CD4-positive, alpha-beta T cell treated with Interleukin-17A for 4 hours (primary cell): ENCODE measurements at regions not wholly inside any gene's neighbourhood (a gene's known extent, or its start where the extent isn't known, plus 50 kb on each side); places are given as distances from the start of the nearest gene placed in this dataset.
"Not testable (repeated sequence)": the region's sequence is repeated elsewhere in the genome, so short reads cannot be mapped to it uniquely, and the experiment has no call there.

Experiments
- DNase-seq: peaks from one replicate; pipeline ENCODE4 v3.0.0-alpha.2; 2020; ENCODE audit warnings: mixed read lengths

DNA sequence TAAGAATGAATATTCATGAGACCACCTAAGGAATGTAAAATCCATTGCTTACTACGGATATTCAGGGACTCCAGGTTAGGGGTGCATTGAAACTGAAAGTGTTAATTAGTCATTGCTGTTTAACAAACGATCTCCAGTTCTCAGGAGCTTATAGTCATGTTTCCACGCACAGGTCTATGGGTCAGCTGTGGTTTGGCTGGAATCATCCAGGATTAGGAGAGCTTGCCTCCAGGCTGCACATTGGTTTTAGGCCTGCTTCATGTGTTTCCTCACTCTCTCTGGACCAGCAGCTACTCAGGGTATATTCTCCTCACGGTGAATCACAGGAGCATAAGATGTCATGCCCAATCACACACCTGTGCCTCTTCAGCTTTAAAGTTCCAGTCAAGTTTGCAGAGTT, 98.9 kb downstream of the ATXN3L start:
- DNase-seq = no peak

DNA sequence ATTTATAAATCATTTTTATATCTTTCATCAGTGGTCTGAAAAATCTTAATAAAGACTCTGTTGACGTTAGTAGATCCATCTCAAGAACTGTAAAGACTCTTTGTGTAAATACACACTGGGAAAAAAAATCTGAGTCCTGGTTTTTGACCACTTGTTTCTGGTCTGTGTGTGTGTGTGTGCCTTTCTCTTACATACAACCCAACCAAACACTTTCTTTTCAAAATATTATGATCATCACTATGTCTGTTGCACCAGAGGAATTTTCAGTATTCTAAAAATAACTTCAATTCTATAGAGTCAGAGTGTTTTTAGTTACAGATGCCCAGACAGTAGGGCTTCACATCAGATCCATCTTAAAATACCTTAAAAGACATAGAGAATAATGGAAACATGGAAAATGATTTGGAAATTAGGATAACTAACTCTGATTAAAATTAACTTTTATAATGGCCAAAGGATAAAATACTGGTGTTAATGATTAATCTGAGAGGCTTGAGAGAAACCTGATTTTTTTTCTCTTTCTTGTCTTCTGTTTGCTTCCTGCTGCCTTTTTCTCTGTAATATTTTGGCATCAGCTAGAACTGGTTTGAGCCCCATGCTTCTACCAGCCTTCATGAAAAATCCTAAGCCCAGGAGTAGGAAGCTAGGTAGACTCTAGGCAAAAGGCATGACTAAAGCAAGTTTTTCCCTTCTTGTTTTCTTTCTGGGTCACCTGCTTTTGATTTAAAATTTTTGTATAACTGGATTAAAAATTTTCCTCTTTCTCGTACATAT, 99.7 kb downstream of the ATXN3L start:
- no peak for DNase-seq

DNA sequence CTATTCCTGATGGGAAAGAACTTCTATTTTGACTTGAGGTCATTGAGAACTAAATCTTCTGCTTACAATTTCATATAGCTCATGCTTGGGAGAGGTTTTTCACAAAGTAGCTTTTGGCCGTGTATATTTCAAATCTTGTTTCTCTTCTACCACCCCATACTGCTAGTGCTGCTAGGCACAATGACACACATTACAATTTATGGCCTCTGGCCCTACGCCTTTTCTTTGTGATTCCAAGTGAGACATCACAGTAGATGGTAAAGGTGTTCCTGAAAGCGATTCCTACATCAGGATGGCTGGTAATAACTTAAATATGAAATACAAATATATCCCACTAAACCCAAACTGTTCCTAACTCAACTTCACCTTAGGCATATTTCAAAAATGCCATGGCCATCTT, 101.1 kb downstream of the ATXN3L start:
- DNase-seq = no peak

DNA sequence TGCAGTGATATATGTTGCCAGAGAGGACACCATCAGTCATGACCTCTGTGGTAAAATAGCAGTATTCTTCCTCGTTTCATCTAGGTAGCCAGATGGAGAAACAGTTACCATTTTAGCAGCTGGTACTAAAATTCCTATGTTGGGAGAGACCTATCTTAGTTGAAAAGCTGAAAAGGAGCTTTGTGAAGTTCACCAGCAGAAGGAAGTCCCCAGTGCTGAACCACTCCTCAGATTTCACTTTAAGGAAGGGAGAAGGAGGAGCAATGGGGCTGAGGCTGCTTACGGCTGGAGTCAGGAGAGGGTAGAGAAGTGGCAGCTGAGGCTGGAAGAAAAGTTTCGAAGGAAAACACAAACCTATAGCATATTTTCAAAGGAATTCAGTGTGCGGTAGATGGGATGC, 103.7 kb downstream of the ATXN3L start:
- DNase-seq = no peak

DNA sequence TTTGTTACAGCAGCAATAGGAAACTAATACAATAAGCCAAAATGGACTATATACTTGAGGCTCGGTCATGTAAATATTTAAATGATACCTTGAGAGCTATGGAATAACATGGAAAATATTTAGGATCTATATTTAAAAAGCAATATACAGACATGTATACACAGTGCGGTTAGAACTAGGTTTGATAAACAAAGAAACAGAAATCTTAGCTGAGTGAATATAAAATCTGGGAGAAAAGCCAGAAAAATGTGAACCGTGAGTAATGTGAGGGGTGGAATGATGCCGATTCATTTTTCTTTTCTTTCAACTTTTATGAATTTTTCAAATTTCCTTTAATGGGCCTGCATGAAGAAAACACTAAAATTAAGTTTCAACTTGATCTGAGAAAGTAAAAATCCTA, 104.1 kb downstream of the ATXN3L start:
- no peak for DNase-seq

DNA sequence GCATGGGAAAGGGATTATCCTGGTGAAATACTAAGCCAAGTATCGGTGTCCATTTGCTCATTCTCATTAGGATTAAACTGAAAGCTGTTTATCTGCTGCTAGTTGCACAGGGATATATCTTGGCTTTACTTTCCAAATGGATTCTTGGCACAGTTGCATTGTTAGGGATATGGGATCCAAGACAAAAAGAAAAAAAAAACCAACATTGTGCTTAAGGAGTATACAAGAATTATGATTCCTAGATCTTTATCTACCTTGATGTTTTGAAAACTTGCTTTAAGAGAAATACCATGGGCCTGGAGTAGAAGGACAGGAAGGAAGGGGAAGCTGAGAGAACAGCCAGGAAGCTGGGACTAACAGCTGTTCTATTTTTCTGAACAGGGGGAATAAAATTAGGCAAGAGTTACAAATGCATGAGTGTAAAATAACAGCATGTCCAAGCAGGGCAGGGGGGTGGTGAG, 107.6 kb downstream of the ATXN3L start:
- no peak for DNase-seq

DNA sequence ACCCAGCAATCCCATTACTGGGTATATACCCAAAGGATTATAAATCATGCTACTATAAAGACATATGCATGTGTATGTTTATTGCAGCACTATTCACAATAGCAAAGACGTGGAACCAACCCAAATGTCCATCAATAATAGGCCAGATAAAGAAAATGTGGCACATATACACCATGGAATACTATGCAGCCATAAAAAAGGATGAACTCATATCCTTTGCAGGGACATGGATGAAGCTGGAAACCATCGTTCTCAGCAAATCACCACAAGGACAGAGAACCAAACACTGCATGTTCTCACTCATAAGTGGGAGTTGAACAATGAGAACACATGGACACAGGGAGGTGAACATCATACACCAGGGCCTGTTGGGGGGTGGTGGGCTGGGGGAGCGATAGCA, 109.7 kb downstream of the ATXN3L start:
- not testable (repeated sequence) for DNase-seq

DNA sequence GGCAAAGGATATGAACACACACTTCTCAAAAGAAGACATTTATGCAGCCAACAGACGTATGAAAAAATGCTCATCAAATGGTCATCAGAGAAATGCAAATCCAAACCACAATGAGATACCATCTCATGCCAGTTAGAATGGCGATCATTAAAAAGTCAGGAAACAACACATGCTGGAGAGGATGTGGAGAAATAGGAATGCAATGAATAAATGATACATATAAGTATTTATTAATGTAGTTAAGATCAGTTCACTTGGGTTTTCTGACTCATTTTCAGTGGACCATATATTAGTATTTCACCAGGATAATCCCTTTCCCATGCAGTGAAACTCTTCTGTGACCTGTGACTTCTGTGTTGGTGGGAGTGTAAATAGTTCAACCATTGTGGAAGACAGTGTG, 110.1 kb downstream of the ATXN3L start:
- DNase-seq = not testable (repeated sequence)

DNA sequence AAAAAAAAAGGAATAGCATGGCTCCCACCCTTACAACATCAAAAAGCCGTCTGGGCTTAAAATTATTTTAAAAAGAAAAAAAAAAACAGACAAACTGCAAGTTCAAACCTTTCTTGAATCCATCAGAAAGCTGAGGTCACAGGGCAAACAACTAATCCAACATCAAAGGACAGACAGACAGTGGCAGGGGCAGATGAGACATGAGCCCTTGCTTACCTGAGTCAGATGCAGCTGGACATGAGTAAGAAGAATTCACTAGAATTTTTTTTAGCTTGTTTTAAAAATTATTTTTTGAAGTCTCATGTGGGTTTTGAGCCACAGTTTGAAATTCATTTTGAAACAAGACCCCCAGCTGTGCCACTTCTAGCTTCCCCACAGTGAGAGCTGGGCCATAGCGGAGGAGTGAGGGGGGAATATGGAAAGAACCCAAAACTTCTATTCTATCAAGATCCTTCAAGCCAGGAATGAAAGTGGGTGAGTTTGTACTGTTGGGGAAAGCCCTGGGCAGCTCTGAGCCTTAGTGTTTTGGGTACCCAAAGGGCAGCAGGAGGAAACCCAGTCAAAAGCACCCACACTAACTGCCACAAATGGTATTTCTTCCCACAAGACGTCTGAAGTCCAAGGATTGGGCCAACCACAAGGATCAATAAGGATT, 111.4 kb downstream of the ATXN3L start:
- no peak for DNase-seq

DNA sequence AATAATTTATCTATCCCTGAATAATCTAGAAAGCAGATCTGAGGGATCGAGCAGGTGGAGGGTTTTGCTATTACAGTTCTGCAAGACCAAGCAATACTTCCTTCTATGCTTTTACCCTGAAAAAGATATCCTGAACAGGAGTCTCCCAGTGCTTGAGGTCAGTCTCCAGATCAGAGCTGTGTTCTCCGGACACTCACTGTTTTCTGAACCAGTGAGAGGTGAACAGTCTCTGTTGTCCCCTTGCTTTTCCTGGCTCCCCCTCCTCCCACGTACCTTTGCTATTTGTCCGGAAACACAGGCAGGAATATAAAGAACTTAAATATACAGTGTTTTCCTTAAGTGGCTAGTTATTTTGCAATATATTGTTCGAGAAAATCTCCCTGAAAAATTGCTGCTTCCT, 116.6 kb downstream of the ATXN3L start:
- DNase-seq = no peak

DNA sequence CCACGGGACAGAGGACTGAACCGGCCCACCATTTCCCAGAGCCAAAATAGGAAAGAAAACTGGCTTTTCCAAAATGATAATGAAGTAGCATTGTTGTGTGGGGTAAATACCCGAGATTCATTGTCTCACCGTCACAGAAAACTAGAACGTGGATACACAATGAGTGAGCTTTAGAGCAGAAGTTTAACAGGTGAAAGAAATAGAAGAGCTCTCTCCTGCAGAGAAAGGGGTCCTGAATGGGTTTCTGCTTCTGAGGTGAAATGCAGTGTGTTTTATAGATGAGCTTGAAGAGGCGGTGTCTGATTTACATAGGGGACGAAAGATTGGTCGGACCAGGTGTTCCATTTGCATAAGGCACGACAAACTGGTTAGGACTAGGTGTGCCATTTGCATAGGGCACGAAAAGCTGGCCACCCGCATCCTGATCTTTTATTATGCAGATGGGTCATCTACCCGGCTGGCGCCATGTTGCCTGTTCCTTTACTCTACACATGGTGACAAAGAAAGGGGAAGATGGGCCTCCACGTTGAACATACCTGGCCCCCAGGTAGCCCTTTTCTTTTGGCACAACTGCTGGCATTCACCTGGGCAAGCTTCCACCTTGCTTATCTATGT, 118.1 kb downstream of the ATXN3L start:
- DNase-seq = no peak

DNA sequence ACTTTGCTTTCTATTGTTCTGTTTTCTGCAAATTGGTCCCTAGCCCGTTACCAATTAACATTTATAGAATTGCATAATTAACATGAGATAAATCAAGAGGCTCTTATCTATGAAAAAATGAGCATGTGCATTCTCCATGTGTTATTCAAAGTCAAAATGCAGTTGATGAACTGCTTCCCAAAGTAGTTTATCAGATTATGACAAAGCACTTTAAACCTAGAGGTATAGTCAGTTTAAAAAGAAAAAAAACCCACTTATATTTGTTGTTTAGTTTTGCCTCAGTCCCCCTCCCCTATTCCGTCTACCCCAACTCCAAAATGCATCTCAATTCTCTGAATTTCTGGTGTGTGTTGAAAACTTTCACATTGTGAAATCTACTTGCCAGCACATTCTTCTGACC, 119.5 kb downstream of the ATXN3L start:
- DNase-seq = no peak

DNA sequence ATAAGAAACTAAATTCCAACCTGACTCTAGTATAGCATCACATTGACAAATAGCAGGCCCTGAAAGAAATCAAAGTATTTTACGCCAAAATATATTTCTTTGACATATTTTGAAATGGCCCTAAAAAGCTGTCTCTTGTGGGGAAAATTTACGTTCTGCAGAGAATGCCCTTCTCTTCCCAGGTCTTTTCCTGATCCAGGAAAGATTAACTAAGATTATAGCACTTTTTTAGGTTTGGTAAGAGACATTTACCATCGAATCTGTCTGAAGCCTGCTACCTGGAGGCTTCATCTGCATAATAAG, 121.1 kb downstream of the ATXN3L start:
- DNase-seq = no peak

DNA sequence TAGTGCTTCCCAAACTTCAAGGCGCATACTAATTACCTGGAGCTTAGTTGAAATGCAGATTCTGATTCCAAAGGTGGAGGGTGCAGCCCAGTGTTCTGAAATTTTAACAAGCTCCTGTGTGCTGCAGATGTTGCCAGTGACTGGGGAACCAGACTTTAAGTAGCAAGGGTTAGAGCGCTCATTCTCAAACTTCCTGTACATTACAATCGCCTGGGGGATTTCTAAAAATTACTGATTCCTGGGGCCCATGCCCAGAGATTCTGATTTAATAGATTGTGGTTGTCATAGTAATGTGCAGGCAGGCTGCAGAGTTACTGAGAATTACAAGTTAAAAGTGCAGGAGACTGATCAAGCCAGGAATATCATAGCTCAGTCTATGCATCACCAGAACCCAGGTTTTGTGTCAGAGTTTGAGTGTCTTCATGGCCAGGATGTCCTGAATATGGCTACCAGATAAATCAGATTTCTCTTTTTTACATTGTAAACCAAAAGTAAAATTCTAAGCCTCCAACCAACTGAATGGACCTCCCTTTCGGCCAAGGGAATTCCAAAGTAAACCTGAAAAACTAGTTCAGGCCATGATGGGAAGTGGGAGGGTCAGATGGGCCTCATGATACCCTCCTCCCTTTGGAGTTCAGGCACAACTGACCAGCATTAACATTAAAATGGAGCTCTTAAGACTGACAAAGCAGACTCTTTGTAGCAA, 121.6 kb downstream of the ATXN3L start:
- no peak for DNase-seq

DNA sequence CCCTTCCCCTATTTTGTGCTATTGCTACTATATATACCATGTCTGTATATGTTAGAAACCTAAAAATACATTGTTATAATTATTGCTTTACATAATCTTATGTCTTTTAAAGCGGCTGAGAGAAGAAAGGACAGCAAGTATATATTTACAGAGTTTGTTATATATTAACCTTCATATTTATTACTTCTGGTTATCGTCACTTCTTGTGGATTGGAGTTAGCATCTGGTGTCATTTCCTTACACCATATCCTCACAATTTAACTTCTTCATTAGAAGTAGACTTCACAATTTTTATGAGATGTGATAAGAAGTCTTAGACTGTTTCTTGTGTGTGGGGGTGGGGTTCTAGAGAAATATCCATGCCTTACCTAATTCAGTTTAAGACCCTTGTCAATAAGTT, 123.1 kb downstream of the ATXN3L start:
- no peak for DNase-seq

DNA sequence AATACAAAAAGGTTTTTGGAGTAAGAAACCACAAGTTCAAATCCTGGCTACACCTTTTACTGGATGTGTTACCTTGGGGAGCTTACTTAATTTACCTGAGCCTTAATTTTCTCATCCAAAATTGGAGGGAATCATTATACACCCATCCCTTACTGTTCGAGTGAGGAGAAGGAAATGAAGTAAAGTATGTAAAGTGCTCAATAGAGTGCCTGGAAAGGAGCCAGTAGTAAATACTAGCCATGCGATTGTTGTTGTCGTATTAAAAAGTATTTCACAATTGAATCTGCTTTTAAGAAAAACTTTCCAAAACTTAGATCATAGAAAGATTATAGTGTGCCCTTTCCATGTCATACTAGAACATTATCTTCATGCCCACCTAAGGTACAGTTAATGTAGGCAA, 124.5 kb downstream of the ATXN3L start:
- DNase-seq = no peak

DNA sequence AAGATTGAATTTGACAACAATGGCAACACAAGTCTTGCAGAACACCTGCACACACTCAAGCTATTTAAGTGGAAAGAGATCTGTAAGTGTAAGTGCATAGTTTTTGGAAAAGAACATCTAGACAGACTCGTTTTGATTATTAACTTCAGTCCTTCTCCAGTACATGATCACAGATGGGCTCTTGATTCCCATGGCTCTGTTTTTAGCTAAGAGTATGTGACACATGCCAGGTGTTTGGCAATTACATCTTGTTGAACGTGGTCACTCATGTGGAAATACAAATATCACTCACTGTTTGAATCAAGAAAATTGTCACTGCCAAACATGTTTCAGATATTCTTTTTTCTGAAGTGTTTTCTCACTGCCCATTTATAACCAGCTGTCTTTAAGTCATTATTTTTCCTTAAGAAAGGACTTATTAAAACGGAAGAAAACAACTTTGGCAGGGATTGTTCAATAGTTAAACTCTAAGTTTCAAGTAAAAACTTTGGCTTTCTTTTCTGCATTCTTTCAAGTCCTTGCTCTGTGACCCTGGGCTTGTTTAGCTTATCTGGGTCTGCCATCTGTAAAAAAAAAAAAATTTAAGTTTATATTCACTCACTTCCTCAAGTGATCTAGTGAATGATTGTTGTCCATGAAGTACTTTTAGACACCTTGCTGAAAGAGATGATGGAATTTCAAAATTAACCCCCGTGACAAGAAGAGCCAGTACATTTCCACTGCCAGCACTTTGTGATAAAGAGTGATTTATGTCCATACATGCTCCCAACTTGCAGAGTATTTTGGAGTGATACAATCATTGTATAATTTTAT, 125.4 kb downstream of the ATXN3L start:
- DNase-seq = no peak

DNA sequence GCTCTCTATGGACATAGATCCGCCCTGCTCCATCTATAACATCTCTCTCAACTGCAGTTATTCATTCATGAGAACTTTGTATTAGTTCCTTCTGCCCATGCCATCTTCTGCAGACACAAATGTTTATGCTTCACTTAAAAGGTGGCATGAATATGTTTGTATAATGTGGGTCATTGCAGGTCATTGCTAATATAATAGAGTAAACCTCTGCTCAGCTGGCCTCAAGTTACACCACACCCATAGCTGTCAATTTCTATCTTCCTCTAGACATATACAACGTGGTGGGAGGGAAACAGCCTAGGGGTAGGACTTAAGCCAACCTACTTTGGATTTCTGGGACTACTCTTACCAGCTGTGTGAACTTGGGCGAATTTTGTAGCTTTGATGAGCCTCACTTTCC, 129.8 kb downstream of the ATXN3L start:
- DNase-seq = no peak

DNA sequence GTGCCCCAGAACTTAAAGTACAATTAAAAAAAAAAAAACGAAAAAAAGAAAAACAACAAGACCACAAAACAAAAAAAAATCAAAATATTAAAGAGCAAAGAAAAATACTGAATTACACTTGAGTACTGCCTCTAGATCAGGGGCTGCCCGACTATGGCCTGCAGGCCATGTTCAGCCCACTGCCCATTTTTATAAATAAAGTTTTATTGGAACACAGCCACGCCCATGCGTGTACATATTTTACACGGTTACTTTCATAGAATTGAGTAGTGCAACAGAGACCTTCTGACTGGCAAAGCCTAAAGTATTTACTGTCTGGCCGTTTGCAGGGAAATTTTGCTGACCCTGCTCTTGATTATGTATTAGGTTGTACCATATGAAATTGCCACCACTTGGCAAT, 130.5 kb downstream of the ATXN3L start:
- no peak for DNase-seq

DNA sequence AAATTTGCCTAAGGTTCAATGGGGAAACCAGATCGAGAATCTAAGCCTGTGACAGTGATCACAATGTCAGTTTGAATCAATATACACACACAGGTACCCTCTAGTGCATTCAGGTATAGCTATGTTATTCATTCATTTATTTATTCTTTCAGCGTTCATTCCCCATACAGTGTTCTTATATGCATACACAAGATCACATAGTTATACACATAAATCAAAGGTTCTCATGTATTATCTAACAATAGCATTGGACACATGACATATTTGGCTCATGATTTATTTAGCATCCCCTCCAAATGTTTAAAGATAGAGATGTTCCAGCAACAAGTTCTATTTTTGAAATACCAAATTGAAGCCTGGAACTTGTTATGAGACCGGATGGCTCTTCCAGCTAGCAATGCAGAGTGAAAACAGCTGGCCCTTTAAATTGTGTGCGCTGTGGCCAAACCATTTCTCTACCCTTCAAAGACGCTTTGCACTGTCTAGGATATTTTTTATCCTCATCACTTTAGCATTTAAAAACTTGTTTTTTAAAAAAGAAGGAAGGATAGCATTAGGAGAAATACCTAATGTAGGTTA, 131.0 kb downstream of the ATXN3L start:
- no peak for DNase-seq

DNA sequence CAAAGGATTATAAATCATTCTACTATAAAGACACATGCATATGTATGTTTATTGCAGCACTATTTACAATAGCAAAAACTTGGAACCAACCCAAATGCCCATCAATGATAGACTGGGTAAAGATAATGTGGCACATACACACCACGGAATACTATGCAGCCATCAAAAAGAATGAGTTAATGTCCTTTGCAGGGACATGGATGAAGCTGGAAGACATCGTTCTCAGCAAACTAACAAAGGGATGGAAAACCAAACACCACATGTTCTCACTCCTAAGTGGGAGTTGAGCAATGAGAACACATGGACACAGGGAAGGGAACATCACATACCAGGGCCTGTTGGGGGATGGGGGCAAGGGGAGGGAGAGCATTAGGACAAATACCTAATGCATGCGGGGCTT, 133.2 kb downstream of the ATXN3L start:
- DNase-seq = not testable (repeated sequence)

DNA sequence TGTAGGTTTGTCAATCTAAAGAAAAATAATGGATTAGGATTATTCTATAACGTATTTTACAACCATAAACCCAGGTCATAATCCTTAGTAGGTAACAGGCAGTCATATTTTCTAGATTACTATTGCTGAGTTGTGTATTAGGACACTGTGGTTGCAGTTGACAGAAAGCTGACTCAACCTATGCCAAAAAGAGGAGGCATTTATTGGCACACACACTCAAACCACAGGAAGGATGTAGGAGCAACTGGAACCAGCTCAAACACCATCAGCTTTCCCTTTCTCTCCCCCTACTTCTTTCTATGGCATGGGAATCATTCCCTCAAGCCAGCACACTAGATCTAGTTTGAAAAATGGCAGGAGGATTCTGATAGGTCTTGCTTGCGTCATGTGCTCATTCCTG, 136.4 kb upstream of the FAM9C start:
- DNase-seq = no peak

DNA sequence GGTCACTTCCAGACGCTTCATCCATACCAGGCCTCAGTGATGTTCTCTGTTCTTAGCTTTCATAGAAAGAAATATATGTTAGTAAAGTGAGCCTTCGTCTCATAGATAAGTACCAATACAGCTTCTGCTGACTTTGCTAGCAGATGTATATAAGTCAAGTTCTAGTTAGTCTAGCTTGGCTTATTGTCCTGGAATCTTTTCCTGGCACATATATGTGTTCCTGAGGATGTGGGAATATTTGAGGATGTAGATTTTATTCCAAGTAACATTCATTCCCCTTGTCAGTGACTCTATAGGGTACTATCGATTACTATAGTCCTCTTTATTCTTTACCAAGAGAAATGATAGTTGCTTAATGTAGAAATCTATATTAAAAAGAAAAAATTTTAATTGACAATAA, 135.2 kb upstream of the FAM9C start:
- DNase-seq = no peak
